ENCODE measurements at regions not wholly inside any gene's neighbourhood (a gene's known extent, or its start where the extent isn't known, plus 50 kb on each side); places are given as distances from the start of the nearest gene placed in this dataset.
"Not testable (repeated sequence)": the region's sequence is repeated elsewhere in the genome, so short reads cannot be mapped to it uniquely, and the experiment has no call there.

- no peaks in the 10 kb centered on the region for H3K9me3 Mint-ChIP-seq
- H3K27ac Mint-ChIP-seq (ENCODE audit: unreplicated experiment): no peak overlapping the region
- no peaks in the 10 kb centered on the region for H3K27me3 Mint-ChIP-seq (ENCODE audit: low read depth)
- H3K36me3 Mint-ChIP-seq (ENCODE audit: low read depth): no peaks in the 10 kb centered on the region
- H3K4me1 Mint-ChIP-seq: no peaks in the 10 kb centered on the region
- no peak overlapping the region for H3K4me3 Mint-ChIP-seq
- no peak for TF ChIP-seq CTCF (conservative IDR thresholded peaks at IDR 0.05)
- DNase-seq (ENCODE audit: low read depth, low spot score): no peak
These were observed 239.2 kb downstream of the ADGRD1 start for GRCh38 chr12:131192951-131193350.

- no peaks in the 10 kb centered on the region for H3K4me1 Mint-ChIP-seq
- H3K27me3 Mint-ChIP-seq (ENCODE audit: low read depth): no peaks in the 10 kb centered on the region
- H3K9me3 Mint-ChIP-seq: no peaks in the 10 kb centered on the region
- H3K4me3 Mint-ChIP-seq: no peak overlapping the region
- TF ChIP-seq CTCF (conservative IDR thresholded peaks at IDR 0.05): no peak
- H3K36me3 Mint-ChIP-seq (ENCODE audit: low read depth): no peaks in the 10 kb centered on the region
- H3K27ac Mint-ChIP-seq (ENCODE audit: unreplicated experiment): no peak overlapping the region
- DNase-seq (ENCODE audit: low read depth, low spot score): no peak
These were observed 240.5 kb downstream of the ADGRD1 start for GRCh38 chr12:131194166-131194565.

GRCh38 chr12:131195796-131196195 is 242.1 kb downstream of the ADGRD1 start:
- no peaks in the 10 kb centered on the region for H3K27me3 Mint-ChIP-seq (ENCODE audit: low read depth)
- H3K4me3 Mint-ChIP-seq: no peak overlapping the region
- no peak overlapping the region for H3K27ac Mint-ChIP-seq (ENCODE audit: unreplicated experiment)
- no peaks in the 10 kb centered on the region for H3K9me3 Mint-ChIP-seq
- H3K36me3 Mint-ChIP-seq (ENCODE audit: low read depth): no peaks in the 10 kb centered on the region
- TF ChIP-seq CTCF (conservative IDR thresholded peaks at IDR 0.05): no peak
- no peak for DNase-seq (ENCODE audit: low read depth, low spot score)
- no peaks in the 10 kb centered on the region for H3K4me1 Mint-ChIP-seq

- no peak overlapping the region for H3K4me3 Mint-ChIP-seq
- peak overlapping the region; percentile 8 for H3K27ac Mint-ChIP-seq (ENCODE audit: unreplicated experiment)
- no peak for DNase-seq (ENCODE audit: low read depth, low spot score)
- no peak for TF ChIP-seq CTCF (conservative IDR thresholded peaks at IDR 0.05)
- no peaks in the 10 kb centered on the region for H3K27me3 Mint-ChIP-seq (ENCODE audit: low read depth)
- H3K4me1 Mint-ChIP-seq: no peaks in the 10 kb centered on the region
- H3K36me3 Mint-ChIP-seq (ENCODE audit: low read depth): no peaks in the 10 kb centered on the region
- H3K9me3 Mint-ChIP-seq: no peaks in the 10 kb centered on the region
These were observed 242.5 kb downstream of the ADGRD1 start for GRCh38 chr12:131196220-131196619.

- Mint-ChIP-seq H3K27me3 (ENCODE audit: low read depth) (no peaks in the 10 kb centered on the region), H3K36me3 (ENCODE audit: low read depth) (no peaks in the 10 kb centered on the region), H3K27ac (ENCODE audit: unreplicated experiment) (no peak overlapping the region), H3K4me3 (no peak overlapping the region), H3K4me1 (no peaks in the 10 kb centered on the region), H3K9me3 (no peaks in the 10 kb centered on the region)
- no peak for TF ChIP-seq CTCF (conservative IDR thresholded peaks at IDR 0.05)
- no peak for DNase-seq (ENCODE audit: low read depth, low spot score)
These were observed 243.8 kb downstream of the ADGRD1 start for GRCh38 chr12:131197490-131197889.

- no peak overlapping the region for H3K4me3 Mint-ChIP-seq
- no peaks in the 10 kb centered on the region for H3K27me3 Mint-ChIP-seq (ENCODE audit: low read depth)
- no peak for TF ChIP-seq CTCF (conservative IDR thresholded peaks at IDR 0.05)
- no peaks in the 10 kb centered on the region for H3K9me3 Mint-ChIP-seq
- H3K4me1 Mint-ChIP-seq: no peaks in the 10 kb centered on the region
- H3K27ac Mint-ChIP-seq (ENCODE audit: unreplicated experiment): no peak overlapping the region
- no peaks in the 10 kb centered on the region for H3K36me3 Mint-ChIP-seq (ENCODE audit: low read depth)
- DNase-seq (ENCODE audit: low read depth, low spot score): no peak
These were observed 245.5 kb downstream of the ADGRD1 start for GRCh38 chr12:131199221-131199620.

GRCh38 chr12:131201912-131202311 is 248.2 kb downstream of the ADGRD1 start:
- not testable (repeated sequence) for H3K36me3 Mint-ChIP-seq (ENCODE audit: low read depth); H3K4me1 Mint-ChIP-seq; H3K27me3 Mint-ChIP-seq (ENCODE audit: low read depth); H3K9me3 Mint-ChIP-seq; DNase-seq (ENCODE audit: low read depth, low spot score); H3K27ac Mint-ChIP-seq (ENCODE audit: unreplicated experiment); H3K4me3 Mint-ChIP-seq

All from neural crest cell (in vitro differentiated cells).